H1 (cell line): ENCODE measurements at regions not wholly inside any gene's neighbourhood (a gene's known extent, or its start where the extent isn't known, plus 50 kb on each side); places are given as distances from the start of the nearest gene placed in this dataset.

Source experiments
- CTCF ChIA-PET: fragments of 300-600 bp; sonication (Branson Sonifier 250); formaldehyde crosslinking; loops from one replicate; lab custom pipeline; 2021; ENCODE audit not compliant: partially characterized antibody; lab: Charles Lee
- POLR2A ChIA-PET: fragments of 300-600 bp; sonication (Branson Sonifier 250); formaldehyde crosslinking; loops from one replicate; lab custom pipeline; 2021; ENCODE audit warnings: inconsistent platforms; ENCODE audit not compliant: partially characterized antibody; lab: Charles Lee
- DNase-seq, 2 experiments: peaks; one replicate each; pipeline versions ENCODE4 v3.0.0 to v3.0.0-alpha.2; 2010 to 2022; ENCODE audit warnings: low spot score in 2 of 2, low read depth in 1 of 2, mixed read lengths in 1 of 2
- FAIRE-seq: peaks from 2 replicates; lab custom pipeline; 2011; peaks lifted over from hg19 to GRCh38; lab: Jason Lieb, UNC
- H2AFZ ChIP-seq: 2 replicates; pipeline ENCODE4 v1.8.1; 2012; ENCODE audit warnings: low read length, inconsistent platforms
- H2AK5ac ChIP-seq: 2 replicates; pipeline ENCODE4 v1.6.1; 2013; ENCODE audit warnings: low read depth, low read length
- H2BK120ac ChIP-seq: replicated peaks from 2 replicates; pipeline ENCODE3; 2013; ENCODE audit warnings: low read depth, low read length, inconsistent platforms
- H2BK12ac ChIP-seq: 2 replicates; pipeline ENCODE4 v1.6.1; 2013; ENCODE audit warnings: low read depth, low read length
- H2BK15ac ChIP-seq: 2 replicates; pipeline ENCODE4 v1.6.1; 2013; ENCODE audit warnings: low read length
- H2BK20ac ChIP-seq: 2 replicates; pipeline ENCODE4 v1.6.1; 2013; ENCODE audit warnings: low read length
- H2BK5ac ChIP-seq: 2 replicates; pipeline ENCODE4 v1.6.1; 2013; ENCODE audit warnings: low read depth, low read length
- H3K14ac ChIP-seq: 2 replicates; pipeline ENCODE4 v1.6.1; 2013; ENCODE audit warnings: inconsistent platforms; ENCODE audit not compliant: insufficient read length
- H3K18ac ChIP-seq: 2 replicates; pipeline ENCODE4 v1.6.1; 2013; ENCODE audit warnings: low read length; ENCODE audit errors: extremely low read depth
- H3K23ac ChIP-seq: 2 replicates; pipeline ENCODE4 v1.6.1; 2013; ENCODE audit warnings: inconsistent platforms; ENCODE audit not compliant: insufficient read length
- H3K23me2 ChIP-seq: 2 replicates; pipeline ENCODE4 v1.6.1; 2013; ENCODE audit warnings: low read depth, low read length
- H3K27ac ChIP-seq: 2 replicates; pipeline ENCODE4 v1.6.1; 2011; ENCODE audit warnings: low read depth, low read length, inconsistent platforms
- H3K27me3 ChIP-seq, 4 experiments: replicated peaks in 1 of 4; 1 replicate in 1 of 4; 2 replicates in 3 of 4; pipeline versions ENCODE4 v1.6.1 to v1.8.1; 2011 to 2013; ENCODE audit warnings: low read length in 3 of 4, mild to moderate bottlenecking in 3 of 4, inconsistent platforms in 2 of 4, mixed read lengths in 2 of 4, moderate library complexity in 1 of 4; ENCODE audit not compliant: control insufficient read depth in 3 of 4, insufficient read depth in 3 of 4; ENCODE audit errors: extremely low read depth in 1 of 4
- H3K36me3 ChIP-seq, 4 experiments: 2 replicates each; pipeline versions ENCODE4 v1.6.1 to v1.8.1; 2011 to 2013; ENCODE audit warnings: mild to moderate bottlenecking in 4 of 4, low read length in 3 of 4, moderate library complexity in 2 of 4, control low read depth in 1 of 4, inconsistent platforms in 1 of 4; ENCODE audit not compliant: insufficient read depth in 4 of 4, control insufficient read depth in 2 of 4
- H3K4ac ChIP-seq: replicated peaks from 2 replicates; pipeline ENCODE3; 2013; ENCODE audit warnings: low read length, low read depth, mixed read lengths, inconsistent platforms; ENCODE audit not compliant: insufficient read length
- H3K4me1 ChIP-seq, 4 experiments: replicated peaks in 1 of 4; 1 replicate in 1 of 4; 2 replicates in 3 of 4; pipeline versions ENCODE4 v1.6.1 to v1.8.1; 2011 to 2013; ENCODE audit warnings: low read length in 3 of 4, inconsistent platforms in 2 of 4, mixed read lengths in 1 of 4; ENCODE audit not compliant: insufficient read depth in 4 of 4, control insufficient read depth in 3 of 4
- H3K4me2 ChIP-seq, 2 experiments: 2 replicates each; pipeline versions ENCODE4 v1.6.1 to v1.8.1; 2011 to 2013; ENCODE audit warnings: low read depth in 2 of 2, low read length in 2 of 2, control low read depth in 1 of 2, inconsistent platforms in 1 of 2, mild to moderate bottlenecking in 1 of 2; ENCODE audit not compliant: insufficient read depth in 1 of 2
- H3K4me3 ChIP-seq, 4 experiments: fragments of 200-600, 300-600 bp in 1 of 4; sonication (generic), shearing (Covaris generic), sonication (Bioruptor Twin) in 1 of 4; 2 replicates each; pipeline versions ENCODE4 v1.5.1 to v1.8.1; 2011 to 2016; ENCODE audit warnings: low read length in 4 of 4, low read depth in 3 of 4, control low read depth in 2 of 4, inconsistent platforms in 2 of 4, mild to moderate bottlenecking in 2 of 4, mixed read lengths in 1 of 4, moderate library complexity in 1 of 4; ENCODE audit not compliant: insufficient read depth in 2 of 4; ENCODE audit errors: extremely low read depth in 1 of 4
- H3K56ac ChIP-seq: replicated peaks from 2 replicates; pipeline ENCODE3; 2013; ENCODE audit warnings: low read depth, mild to moderate bottlenecking, mixed read lengths, low read length, inconsistent platforms; ENCODE audit not compliant: insufficient read length
- H3K79me1 ChIP-seq: 2 replicates; pipeline ENCODE4 v1.6.1; 2013; ENCODE audit warnings: low read depth, low read length, control low read depth
- H3K79me2 ChIP-seq, 2 experiments: 2 replicates each; pipeline versions ENCODE4 v1.6.1 to v1.8.1; 2012 to 2013; ENCODE audit warnings: low read length in 2 of 2, mild to moderate bottlenecking in 2 of 2, inconsistent platforms in 1 of 2; ENCODE audit not compliant: insufficient read depth in 2 of 2, control insufficient read depth in 1 of 2
- H3K9ac ChIP-seq, 4 experiments: replicated peaks in 1 of 4; 1 replicate in 1 of 4; 2 replicates in 3 of 4; pipeline versions ENCODE4 v1.6.1 to v1.8.1; 2011 to 2013; ENCODE audit warnings: low read depth in 3 of 4, low read length in 3 of 4, control low read depth in 2 of 4, mild to moderate bottlenecking in 2 of 4, moderate library complexity in 2 of 4, inconsistent platforms in 1 of 4; ENCODE audit errors: extremely low read depth in 1 of 4
- H3K9me3 ChIP-seq, 2 experiments: 2 replicates each; pipeline versions ENCODE4 v1.6.1 to v1.8.1; 2012 to 2013; ENCODE audit warnings: mild to moderate bottlenecking in 2 of 2, moderate library complexity in 2 of 2, control low read depth in 1 of 2, inconsistent platforms in 1 of 2, low read depth in 1 of 2, low read length in 1 of 2, mixed read lengths in 1 of 2; ENCODE audit not compliant: insufficient read depth in 2 of 2
- H4K20me1 ChIP-seq, 2 experiments: replicated peaks in 1 of 2; 2 replicates each; pipeline versions ENCODE3 to v1.8.1; 2011 to 2013; ENCODE audit warnings: inconsistent platforms in 2 of 2, low read length in 2 of 2, mild to moderate bottlenecking in 1 of 2; ENCODE audit not compliant: insufficient read depth in 2 of 2, control insufficient read depth in 1 of 2
- H4K5ac ChIP-seq: 2 replicates; pipeline ENCODE4 v1.6.1; 2013; ENCODE audit warnings: low read length, low read depth, mixed read lengths, inconsistent platforms; ENCODE audit not compliant: insufficient read length
- H4K8ac ChIP-seq: 2 replicates; pipeline ENCODE4 v1.8.0; 2013; ENCODE audit warnings: mild to moderate bottlenecking, moderate library complexity, low read length, inconsistent platforms; ENCODE audit not compliant: insufficient read depth; ENCODE audit errors: extremely low read depth
- H4K91ac ChIP-seq: replicated peaks from 2 replicates; pipeline ENCODE3; 2013; ENCODE audit warnings: low read length, mixed read lengths, inconsistent platforms; ENCODE audit not compliant: insufficient read length
- BACH1 ChIP-seq: IDR thresholded peaks from 2 replicates; pipeline ENCODE4 v1.6.1; 2012; ENCODE audit warnings: low read length, improper control_type of control experiment
- CEBPB ChIP-seq: IDR thresholded peaks from 2 replicates; pipeline ENCODE4 v1.6.1; 2012; ENCODE audit warnings: low read depth, low read length
- EP300 ChIP-seq, 2 experiments: IDR thresholded peaks; 1 replicate in 1 of 2; 2 replicates in 1 of 2; pipeline ENCODE4 v1.6.1; 2011 to 2012; ENCODE audit warnings: low read depth in 2 of 2, low read length in 2 of 2, mild to moderate bottlenecking in 2 of 2, borderline replicate concordance in 1 of 2, inconsistent platforms in 1 of 2, moderate library complexity in 1 of 2
- GTF2F1 ChIP-seq: IDR thresholded peaks from 2 replicates; pipeline ENCODE4 v1.6.1; 2012; ENCODE audit warnings: low read depth, low read length, improper control_type of control experiment, borderline replicate concordance
- HDAC2 ChIP-seq, 2 experiments: fragments of 300-600 bp in 1 of 2; sonication (generic) in 1 of 2; IDR thresholded peaks; 2 replicates each; pipeline ENCODE4 v1.6.1; 2011 to 2012; ENCODE audit warnings: low read depth in 2 of 2, low read length in 2 of 2, mild to moderate bottlenecking in 2 of 2, moderate library complexity in 2 of 2, borderline replicate concordance in 1 of 2, inconsistent platforms in 1 of 2
- JUN ChIP-seq: IDR thresholded peaks from 2 replicates; pipeline ENCODE4 v1.6.1; 2011; ENCODE audit warnings: low read depth, mild to moderate bottlenecking, improper control_type of control experiment, low read length
- RAD21 ChIP-seq, 2 experiments: IDR thresholded peaks in 1 of 2; conservative IDR thresholded peaks in 1 of 2; 2 replicates each; pipeline ENCODE4 v1.6.1; 2011; ENCODE audit warnings: low read depth in 2 of 2, low read length in 2 of 2, improper control_type of control experiment in 1 of 2, inconsistent platforms in 1 of 2, mild to moderate bottlenecking in 1 of 2, moderate library complexity in 1 of 2
- RBBP5 ChIP-seq: IDR thresholded peaks from 2 replicates; pipeline ENCODE4 v1.7.1; 2012; ENCODE audit warnings: low read depth, mild to moderate bottlenecking, inconsistent platforms, low read length, moderate library complexity, borderline replicate concordance
- SIN3A ChIP-seq, 2 experiments: IDR thresholded peaks in 1 of 2; conservative IDR thresholded peaks in 1 of 2; 2 replicates each; pipeline ENCODE4 v1.6.1; 2011 to 2012; ENCODE audit warnings: low read length in 2 of 2, improper control_type of control experiment in 1 of 2, low read depth in 1 of 2, mild to moderate bottlenecking in 1 of 2
- SIX5 ChIP-seq: IDR thresholded peaks from 2 replicates; pipeline ENCODE4 v1.6.1; 2011; ENCODE audit warnings: mild to moderate bottlenecking, low read depth, low read length
- TAF7 ChIP-seq: optimal IDR thresholded peaks from 2 replicates; pipeline ENCODE3; 2011; ENCODE audit warnings: low read depth, mild to moderate bottlenecking, inconsistent platforms, low read length, moderate library complexity, borderline replicate concordance
- ZNF274 ChIP-seq: IDR thresholded peaks from 2 replicates; pipeline ENCODE4 v1.7.0; 2012; ENCODE audit warnings: low read length, borderline replicate concordance; ENCODE audit errors: extremely low read depth
- WGBS, 2 experiments: shearing (Covaris generic) in 1 of 2; methylation state at CpG; one replicate each; pipeline versions ENCODE4 v1.1.6 to v1.1.7; 2013 to 2015; ENCODE audit warnings: low lambda C conversion rate in 2 of 2, mixed read lengths in 2 of 2, inconsistent platforms in 1 of 2, low coverage in 1 of 2, missing lambda C conversion rate in 1 of 2; ENCODE audit not compliant: insufficient replicate concordance in 2 of 2, insufficient coverage in 1 of 2, insufficient read length in 1 of 2; ENCODE audit errors: extremely low coverage in 1 of 2, missing lambda C conversion rate in 1 of 2; 5-methylcytosine and 5-hydroxymethylcytosine counted together

DNA sequence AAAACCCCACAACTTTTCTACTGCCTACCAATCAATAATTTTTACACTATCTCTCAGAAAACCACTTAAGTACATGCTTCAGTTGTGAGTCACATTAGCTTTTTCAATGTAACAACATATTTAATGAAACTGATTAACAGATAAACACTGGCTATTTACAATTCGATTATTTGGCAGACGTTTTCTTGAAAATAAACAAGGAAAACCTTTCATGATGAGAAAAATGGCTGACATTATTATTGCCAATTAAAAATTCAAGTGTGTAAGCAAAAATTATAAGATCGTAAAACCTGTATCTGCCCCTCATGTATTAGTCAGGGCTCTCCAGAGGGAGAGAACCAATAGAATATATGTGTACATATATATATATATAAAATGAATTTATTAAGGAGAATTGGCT is 1555.5 kb upstream of the IGFBP7 start:
- FAIRE-seq (no peak), DNase-seq (no peak)
- no peaks in the 10 kb centered on the region for H3K79me1 ChIP-seq
- H3K79me2 ChIP-seq, result no peaks in the 10 kb centered on the region
- H3K4ac ChIP-seq, result no peak overlapping the region
- no peak overlapping the region for H3K18ac ChIP-seq
- ChIA-PET CTCF (interaction anchor here (0.8 kb wide), 1 partner anchor 14 kb away, joined by 3 read pairs; no protein-coding TSS in a partner anchor), POLR2A (no interaction called here)
- H3K23me2 ChIP-seq, result no peaks in the 10 kb centered on the region
- H3K36me3 ChIP-seq, result no peaks in the 10 kb centered on the region
- H3K14ac ChIP-seq, result no peak overlapping the region
- H2AFZ ChIP-seq, result no peak overlapping the region
- no peak overlapping the region for H3K23ac ChIP-seq
- H2BK5ac ChIP-seq, result no peak overlapping the region
- H3K27ac ChIP-seq, result no peak overlapping the region
- no peaks in the 10 kb centered on the region for H4K20me1 ChIP-seq
- H3K4me2 ChIP-seq, result no peak overlapping the region
- no peak overlapping the region for H3K4me3 ChIP-seq
- H3K9me3 ChIP-seq, result peaks cover 9 to 14% of the 10 kb centered on the region in 2 experiments; a peak in 1 of 4 replicates
- H3K9ac ChIP-seq, result no peak overlapping the region
- H2BK15ac ChIP-seq, result no peak overlapping the region
- no peak overlapping the region for H3K56ac ChIP-seq
- no peak overlapping the region for H4K91ac ChIP-seq
- WGBS, 2 experiments, result 94% methylated on average over 3 of the region's 3 CpGs; no CpG with 5 or more reads in 1 of the 2 experiments
- no peak overlapping the region for H2BK12ac ChIP-seq
- H2AK5ac ChIP-seq, result no peak overlapping the region
- H2BK20ac ChIP-seq, result no peak overlapping the region
- no peak overlapping the region for H4K8ac ChIP-seq
- H4K5ac ChIP-seq, result no peak overlapping the region
- no peak overlapping the region for H2BK120ac ChIP-seq
- H3K27me3 ChIP-seq, result no peaks in the 10 kb centered on the region
- 0 out of 7 replicates have a peak, but pooled peaks cover 0 to 2% (median 0%) of the 10 kb centered on the region in 4 experiments for H3K4me1 ChIP-seq
- TF ChIP-seq SIX5, result no peak
- no peak for TF ChIP-seq SIN3A (conservative IDR thresholded peaks at IDR 0.05 in 1 of 2, IDR thresholded peaks at IDR 0.05 in 1 of 2; ENCODE audit: low read depth in 1 of 2, low read length in 2 of 2)
- TF ChIP-seq RAD21 (IDR thresholded peaks at IDR 0.05 in 1 of 2, conservative IDR thresholded peaks at IDR 0.05 in 1 of 2; ENCODE audit: low read depth in 2 of 2, low read length in 2 of 2), result no peak
- no peak for TF ChIP-seq JUN
- no peak for TF ChIP-seq CEBPB
- TF ChIP-seq ZNF274, result no peak
- no peak for TF ChIP-seq TAF7
- TF ChIP-seq HDAC2 (IDR thresholded peaks at IDR 0.05; ENCODE audit: borderline replicate concordance in 1 of 2, low read depth in 2 of 2, low read length in 2 of 2), result no peak
- no peak for TF ChIP-seq GTF2F1
- TF ChIP-seq RBBP5, result no peak
- TF ChIP-seq EP300 (IDR thresholded peaks at IDR 0.05; ENCODE audit: borderline replicate concordance in 1 of 2, low read depth in 2 of 2, low read length in 2 of 2), result no peak
- no peak for TF ChIP-seq BACH1
